Vagina (tissue), 2 donors: ENCODE measurements at regions not wholly inside any gene's neighbourhood (a gene's known extent, or its start where the extent isn't known, plus 50 kb on each side); places are given as distances from the start of the nearest gene placed in this dataset.

Source experiments
- CTCF ChIP-seq, 3 experiments: fragments of 450-650 bp in 2 of 3; fragments of 200-600 bp in 1 of 3; sonication (generic) in 1 of 3; IDR thresholded peaks; one replicate each; pipeline ENCODE4 v1.5.1; 2017 to 2019; ENCODE audit warnings: antibody characterized with exemption in 3 of 3, mild to moderate bottlenecking in 2 of 3, moderate library complexity in 2 of 3
- POLR2A ChIP-seq, 2 donors: fragments of 450-650 bp; IDR thresholded peaks; one replicate each; pipeline ENCODE4 v1.6.1; 2017; ENCODE audit warnings: antibody characterized with exemption in 2 of 2, mild to moderate bottlenecking in 2 of 2, moderate library complexity in 2 of 2
- POLR2AphosphoS5 ChIP-seq, 2 donors: sonication (generic); formaldehyde crosslinking; IDR thresholded peaks; one replicate each; pipeline ENCODE4 v1.9.0; 2017; ENCODE audit warnings: antibody characterized with exemption in 2 of 2, mild to moderate bottlenecking in 2 of 2, low read depth in 1 of 2; ENCODE audit not compliant: insufficient read depth in 1 of 2

GRCh38 chr10:24152270-24152669 lies 56.7 kb upstream of the KIAA1217 start:
- TF ChIP-seq POLR2AphosphoS5 (IDR thresholded peaks at IDR 0.05; ENCODE audit: insufficient read depth in 1 of 2, low read depth in 1 of 2) (no peak), CTCF (IDR thresholded peaks at IDR 0.05) (no peak), POLR2A (IDR thresholded peaks at IDR 0.05) (no peak)
